Sigmoid colon (tissue), 4 donors: ENCODE measurements at regions not wholly inside any gene's neighbourhood (a gene's known extent, or its start where the extent isn't known, plus 50 kb on each side); places are given as distances from the start of the nearest gene placed in this dataset.

ENCODE experiments used
- CTCF ChIP-seq, 4 experiments: fragments of 450-650 bp in 3 of 4; fragments of 200-600 bp in 1 of 4; IDR thresholded peaks; one replicate each; pipeline ENCODE4 v1.5.1; 2016 to 2019; ENCODE audit warnings: antibody characterized with exemption in 4 of 4, mild to moderate bottlenecking in 3 of 4, moderate library complexity in 2 of 4
- POLR2A ChIP-seq, 2 donors: fragments of 450-650 bp; IDR thresholded peaks; one replicate each; pipeline ENCODE4 v1.6.1; 2016; ENCODE audit warnings: antibody characterized with exemption in 2 of 2, mild to moderate bottlenecking in 2 of 2, moderate library complexity in 2 of 2
- POLR2AphosphoS5 ChIP-seq, 4 donors: sonication (generic); formaldehyde crosslinking; IDR thresholded peaks; one replicate each; pipeline ENCODE4 v1.6.1; 2017; ENCODE audit warnings: antibody characterized with exemption in 4 of 4

GRCh38 chr12:89264837-89265236 is 87.5 kb downstream of the DUSP6 start:
- TF ChIP-seq CTCF (IDR thresholded peaks at IDR 0.05) = no peak
- TF ChIP-seq POLR2AphosphoS5 (IDR thresholded peaks at IDR 0.05) = no peak
- no peak for TF ChIP-seq POLR2A (IDR thresholded peaks at IDR 0.05)
